CD4-positive, alpha-beta T cell treated with Interleukin-4 for 4 hours (primary cell): ENCODE measurements at regions not wholly inside any gene's neighbourhood (a gene's known extent, or its start where the extent isn't known, plus 50 kb on each side); places are given as distances from the start of the nearest gene placed in this dataset.
"Not testable (repeated sequence)": the region's sequence is repeated elsewhere in the genome, so short reads cannot be mapped to it uniquely, and the experiment has no call there.

Experiments
- DNase-seq: peaks from one replicate; pipeline ENCODE4 v3.0.0-alpha.2; 2020

- DNase-seq: not testable (repeated sequence)
These were observed 121.8 kb downstream of the OR4M2 start for GRCh38 chr15:22201993-22202659.

- DNase-seq: not testable (repeated sequence)
These were observed 122.9 kb downstream of the OR4M2 start for GRCh38 chr15:22203208-22203607.

- DNase-seq: not testable (repeated sequence)
These were observed 128.8 kb downstream of the OR4M2 start for GRCh38 chr15:22209086-22209485.

- DNase-seq: not testable (repeated sequence)
These were observed 142.3 kb downstream of the OR4M2 start for GRCh38 chr15:22222596-22222995.

- no peak for DNase-seq
These were observed 143.9 kb downstream of the OR4M2 start for GRCh38 chr15:22224241-22224671.

- DNase-seq: not testable (repeated sequence)
These were observed 144.6 kb downstream of the OR4M2 start for GRCh38 chr15:22224961-22225360.

- no peak for DNase-seq
These were observed 145.9 kb downstream of the OR4M2 start for GRCh38 chr15:22226034-22226790.

- DNase-seq: no peak
These were observed 147.2 kb downstream of the OR4M2 start for GRCh38 chr15:22227411-22228100.

- DNase-seq: no peak
These were observed 147.9 kb downstream of the OR4M2 start for GRCh38 chr15:22228101-22228762.

- no peak for DNase-seq
These were observed 149.9 kb downstream of the OR4M2 start for GRCh38 chr15:22229990-22230819.

- DNase-seq: no peak
These were observed 151.3 kb downstream of the OR4M2 start for GRCh38 chr15:22231603-22232002.

GRCh38 chr15:22232675-22233074 lies 152.3 kb downstream of the OR4M2 start:
- DNase-seq: no peak

- DNase-seq: not testable (repeated sequence)
These were observed 155.1 kb downstream of the OR4M2 start for GRCh38 chr15:22235261-22235930.

GRCh38 chr15:22236469-22236868 lies 156.1 kb downstream of the OR4M2 start:
- DNase-seq: no peak

GRCh38 chr15:22237891-22238275 lies 157.6 kb downstream of the OR4M2 start:
- no peak for DNase-seq

GRCh38 chr15:22238276-22238958 lies 158.1 kb downstream of the OR4M2 start:
- not testable (repeated sequence) for DNase-seq

- not testable (repeated sequence) for DNase-seq
These were observed 158.9 kb downstream of the OR4M2 start for GRCh38 chr15:22238959-22239805.

- DNase-seq: no peak
These were observed 159.5 kb downstream of the OR4M2 start for GRCh38 chr15:22239806-22240180.

- no peak for DNase-seq
These were observed 160.1 kb downstream of the OR4M2 start for GRCh38 chr15:22240403-22240802.

- DNase-seq: no peak
These were observed 160.7 kb downstream of the OR4M2 start for GRCh38 chr15:22240986-22241385.
